Nephron progenitor cell (in vitro differentiated cells): ENCODE measurements at regions not wholly inside any gene's neighbourhood (a gene's known extent, or its start where the extent isn't known, plus 50 kb on each side); places are given as distances from the start of the nearest gene placed in this dataset.

Experiments
- DNase-seq: peaks from one replicate; pipeline ENCODE4 v3.0.0; 2021
- H3K27ac Mint-ChIP-seq: 2 replicates; pipeline ENCODE4 v1.8.0; 2021; ENCODE audit warnings: mild to moderate bottlenecking, moderate library complexity, mixed read lengths
- H3K27me3 Mint-ChIP-seq: 2 replicates; pipeline ENCODE4 v1.8.0; 2021; ENCODE audit warnings: mild to moderate bottlenecking, low read depth, mixed read lengths; ENCODE audit not compliant: poor library complexity
- H3K36me3 Mint-ChIP-seq: 2 replicates; pipeline ENCODE4 v1.8.0; 2021; ENCODE audit warnings: low read depth, mixed read lengths
- H3K4me1 Mint-ChIP-seq: 2 replicates; pipeline ENCODE4 v1.8.0; 2021; ENCODE audit warnings: mixed read lengths
- H3K4me3 Mint-ChIP-seq: 2 replicates; pipeline ENCODE4 v1.8.0; 2021; ENCODE audit warnings: mild to moderate bottlenecking, moderate library complexity, mixed read lengths
- H3K9me3 Mint-ChIP-seq: 2 replicates; pipeline ENCODE4 v1.8.0; 2021; ENCODE audit warnings: mild to moderate bottlenecking, moderate library complexity, mixed read lengths
- TF ChIP-seq, protein P1 (sequence below): fragments of 200-600 bp; sonication (generic); IDR thresholded peaks from 2 replicates; pipeline ENCODE4 v1.5.0; 2021; ENCODE audit warnings: antibody characterized with exemption

DNA sequence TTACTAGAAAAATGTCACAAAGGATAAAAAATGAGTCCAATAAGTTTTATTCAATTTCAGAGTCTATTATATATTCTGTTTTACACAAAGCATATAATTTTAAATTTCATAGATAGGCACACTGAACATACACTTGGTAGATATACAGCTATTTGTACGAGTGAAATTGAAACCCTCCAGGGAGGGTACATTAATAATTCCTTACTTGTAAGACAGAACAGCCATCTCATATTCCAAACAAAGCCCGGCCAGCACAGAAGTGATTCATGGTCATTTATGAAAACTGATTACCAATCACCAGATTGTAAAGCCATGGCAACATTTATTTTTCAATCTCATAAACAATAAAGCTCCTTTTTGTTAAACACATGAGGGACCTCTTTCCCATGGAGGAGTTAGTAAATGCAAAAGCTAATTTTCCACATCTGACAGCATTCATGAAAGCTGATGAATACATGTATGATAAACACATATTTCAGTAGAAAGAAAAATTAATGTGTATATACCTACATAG is 190.6 kb downstream of the TDRD15 start:
- no peaks in the 10 kb centered on the region for H3K4me1 Mint-ChIP-seq
- H3K4me3 Mint-ChIP-seq: no peak overlapping the region
- H3K36me3 Mint-ChIP-seq: no peaks in the 10 kb centered on the region
- peaks cover 13% of the 10 kb centered on the region for H3K27me3 Mint-ChIP-seq
- H3K27ac Mint-ChIP-seq: no peak overlapping the region
- no peaks in the 10 kb centered on the region for H3K9me3 Mint-ChIP-seq
- no peak for DNase-seq
- TF ChIP-seq, protein P1, sequence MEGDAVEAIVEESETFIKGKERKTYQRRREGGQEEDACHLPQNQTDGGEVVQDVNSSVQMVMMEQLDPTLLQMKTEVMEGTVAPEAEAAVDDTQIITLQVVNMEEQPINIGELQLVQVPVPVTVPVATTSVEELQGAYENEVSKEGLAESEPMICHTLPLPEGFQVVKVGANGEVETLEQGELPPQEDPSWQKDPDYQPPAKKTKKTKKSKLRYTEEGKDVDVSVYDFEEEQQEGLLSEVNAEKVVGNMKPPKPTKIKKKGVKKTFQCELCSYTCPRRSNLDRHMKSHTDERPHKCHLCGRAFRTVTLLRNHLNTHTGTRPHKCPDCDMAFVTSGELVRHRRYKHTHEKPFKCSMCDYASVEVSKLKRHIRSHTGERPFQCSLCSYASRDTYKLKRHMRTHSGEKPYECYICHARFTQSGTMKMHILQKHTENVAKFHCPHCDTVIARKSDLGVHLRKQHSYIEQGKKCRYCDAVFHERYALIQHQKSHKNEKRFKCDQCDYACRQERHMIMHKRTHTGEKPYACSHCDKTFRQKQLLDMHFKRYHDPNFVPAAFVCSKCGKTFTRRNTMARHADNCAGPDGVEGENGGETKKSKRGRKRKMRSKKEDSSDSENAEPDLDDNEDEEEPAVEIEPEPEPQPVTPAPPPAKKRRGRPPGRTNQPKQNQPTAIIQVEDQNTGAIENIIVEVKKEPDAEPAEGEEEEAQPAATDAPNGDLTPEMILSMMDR: no peak

GRCh38 chr2:21317131-21317530 is 193.4 kb downstream of the TDRD15 start:
- no peak overlapping the region for H3K27ac Mint-ChIP-seq
- no peaks in the 10 kb centered on the region for H3K9me3 Mint-ChIP-seq
- H3K36me3 Mint-ChIP-seq: no peaks in the 10 kb centered on the region
- TF ChIP-seq, protein P1: peak; percentile 77
- no peak overlapping the region for H3K4me3 Mint-ChIP-seq
- peaks cover 27% of the 10 kb centered on the region for H3K27me3 Mint-ChIP-seq
- DNase-seq: peak; percentile 59
- no peaks in the 10 kb centered on the region for H3K4me1 Mint-ChIP-seq

DNA sequence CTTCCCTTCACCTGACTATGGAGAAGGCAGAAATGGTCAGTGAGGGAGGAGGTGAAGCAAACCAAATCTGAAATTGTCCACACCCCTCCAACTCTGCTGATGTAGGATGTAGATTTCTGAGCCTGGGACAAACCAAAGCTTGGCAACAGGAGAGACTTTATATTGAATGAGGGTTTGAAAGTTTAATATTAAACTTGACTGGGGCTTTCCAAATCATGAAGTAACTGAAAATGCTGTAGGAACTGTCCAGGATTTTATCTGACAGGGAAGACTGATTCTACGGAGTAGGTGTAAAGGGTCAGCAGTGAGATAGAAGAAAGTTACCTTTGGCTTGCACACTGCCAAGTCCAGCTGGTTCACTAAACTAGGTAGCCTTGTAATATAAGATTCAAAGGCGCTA is 194.5 kb downstream of the TDRD15 start:
- no peaks in the 10 kb centered on the region for H3K36me3 Mint-ChIP-seq
- no peak overlapping the region for H3K27ac Mint-ChIP-seq
- H3K4me1 Mint-ChIP-seq: no peaks in the 10 kb centered on the region
- H3K9me3 Mint-ChIP-seq: no peaks in the 10 kb centered on the region
- no peak for DNase-seq
- H3K4me3 Mint-ChIP-seq: no peak overlapping the region
- TF ChIP-seq, protein P1: no peak
- H3K27me3 Mint-ChIP-seq: peaks cover 31% of the 10 kb centered on the region

DNA sequence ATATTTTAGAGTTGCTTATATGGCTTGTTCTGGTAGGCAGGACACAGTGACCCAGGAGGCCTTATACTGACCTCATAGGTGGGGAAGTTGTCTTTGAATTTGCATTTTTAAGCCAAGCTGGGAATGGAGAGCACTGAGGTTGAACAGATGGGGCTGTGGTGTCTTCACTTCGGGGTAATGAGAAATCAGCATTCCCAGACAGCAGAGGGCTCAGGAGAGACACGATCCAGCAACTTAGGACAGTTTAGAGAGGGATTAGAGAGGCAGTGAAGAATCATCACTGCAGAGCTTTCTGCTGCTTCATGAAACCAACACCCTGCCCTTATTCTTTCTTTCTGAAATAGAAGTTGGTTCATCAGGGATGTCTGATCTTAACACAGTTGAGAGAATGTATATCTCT is 202.4 kb downstream of the TDRD15 start:
- peaks cover 5% of the 10 kb centered on the region for H3K4me1 Mint-ChIP-seq
- peaks cover 14% of the 10 kb centered on the region for H3K27me3 Mint-ChIP-seq
- no peak overlapping the region for H3K27ac Mint-ChIP-seq
- TF ChIP-seq, protein P1: no peak
- no peaks in the 10 kb centered on the region for H3K36me3 Mint-ChIP-seq
- no peak for DNase-seq
- no peaks in the 10 kb centered on the region for H3K9me3 Mint-ChIP-seq
- H3K4me3 Mint-ChIP-seq: no peak overlapping the region

DNA sequence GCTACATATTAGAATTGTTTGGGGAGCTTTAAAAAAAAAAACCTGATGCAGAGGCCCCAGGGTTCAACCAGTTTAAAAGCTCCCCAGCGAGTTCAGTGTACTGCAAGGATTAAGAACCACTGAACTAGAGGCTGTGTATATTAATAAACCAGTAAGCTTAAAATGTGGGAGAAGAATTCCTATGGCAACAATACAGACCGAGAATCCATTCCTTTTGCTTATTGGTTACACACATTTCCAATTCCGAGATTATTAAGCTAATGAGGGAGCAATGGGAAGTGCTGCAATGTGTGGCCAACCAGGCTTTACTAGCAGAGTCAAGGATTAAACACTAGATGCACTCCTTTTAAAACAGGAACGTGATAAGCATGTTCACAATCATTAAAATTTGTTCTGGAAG is 204.4 kb downstream of the TDRD15 start:
- DNase-seq: no peak
- peaks cover 4% of the 10 kb centered on the region for H3K27me3 Mint-ChIP-seq
- TF ChIP-seq, protein P1: no peak
- no peaks in the 10 kb centered on the region for H3K9me3 Mint-ChIP-seq
- H3K4me1 Mint-ChIP-seq: peaks cover 5% of the 10 kb centered on the region
- no peak overlapping the region for H3K27ac Mint-ChIP-seq
- H3K36me3 Mint-ChIP-seq: no peaks in the 10 kb centered on the region
- H3K4me3 Mint-ChIP-seq: no peak overlapping the region

- TF ChIP-seq, protein P1: no peak
- DNase-seq: no peak
- Mint-ChIP-seq H3K9me3 (peaks cover 15% of the 10 kb centered on the region), H3K27me3 (peaks cover 4% of the 10 kb centered on the region), H3K4me1 (peaks cover 5% of the 10 kb centered on the region), H3K36me3 (no peaks in the 10 kb centered on the region), H3K4me3 (no peak overlapping the region), H3K27ac (no peak overlapping the region)
These were observed 207.1 kb downstream of the TDRD15 start for GRCh38 chr2:21330786-21331391.
